ENCODE measurements at regions not wholly inside any gene's neighbourhood (a gene's known extent, or its start where the extent isn't known, plus 50 kb on each side); places are given as distances from the start of the nearest gene placed in this dataset.

DNA sequence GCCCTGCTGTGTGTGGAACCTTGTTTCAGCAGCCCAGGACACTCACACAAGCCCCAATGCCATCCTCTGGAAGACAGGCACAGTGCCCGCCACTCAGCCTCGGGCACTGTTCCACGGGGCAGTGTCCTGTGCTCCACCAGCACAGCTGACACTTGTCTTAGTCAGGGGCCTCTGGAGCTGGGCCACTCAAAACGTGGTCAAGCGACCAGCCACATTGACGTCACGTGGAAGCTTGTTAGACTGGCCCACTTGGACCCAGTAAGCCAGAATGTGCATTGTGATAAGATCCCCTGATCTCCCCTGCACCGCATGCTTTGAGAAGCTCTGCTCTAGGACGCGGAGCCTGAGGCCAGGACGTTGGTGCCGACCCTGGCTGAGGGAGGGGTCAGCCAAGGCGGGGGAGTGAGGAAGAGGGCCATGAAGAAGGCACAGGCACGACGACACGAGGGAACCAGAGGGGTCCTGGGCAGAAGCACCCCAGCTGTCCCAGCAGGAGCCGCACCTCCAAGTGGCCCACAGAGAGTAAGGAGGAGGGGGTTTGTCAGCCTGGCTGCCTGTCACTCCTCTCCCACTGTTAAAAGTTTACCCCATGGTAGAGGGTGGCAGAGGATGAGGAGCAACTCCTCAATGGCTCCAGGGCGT is 64.6 kb downstream of the LINC01488 start:
- no peak for DNase-seq

DNA sequence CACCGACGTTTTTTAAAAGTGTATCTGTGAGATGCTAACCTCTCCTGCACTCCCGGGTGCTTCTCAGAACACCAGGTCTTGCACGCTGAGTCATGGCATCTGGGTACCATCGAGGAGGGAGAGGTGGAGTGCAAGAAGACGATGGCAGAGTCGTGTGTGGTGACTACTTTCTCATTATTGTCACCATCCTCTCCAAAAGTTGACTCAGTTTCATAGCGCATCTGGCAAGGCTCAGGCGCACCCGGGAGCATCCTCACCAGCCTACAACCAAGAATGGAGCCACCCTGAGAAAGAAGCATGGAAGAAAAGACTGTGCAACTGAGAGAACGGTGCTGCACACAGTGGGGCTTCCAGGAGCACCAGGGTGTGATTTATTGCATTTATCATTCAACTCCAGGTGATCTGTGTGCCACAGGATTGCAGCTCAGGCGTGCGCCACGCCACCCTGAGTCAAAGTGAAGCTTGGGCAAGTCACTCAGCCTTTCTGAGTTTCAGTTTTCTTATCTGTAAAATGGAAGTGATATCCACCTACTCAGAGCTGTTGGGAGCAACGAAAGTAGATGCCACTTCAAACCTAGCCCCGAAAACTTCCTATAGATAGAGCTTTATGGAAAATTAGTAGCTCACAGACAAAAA is 65.4 kb downstream of the LINC01488 start:
- peak; percentile 71 for DNase-seq

DNA sequence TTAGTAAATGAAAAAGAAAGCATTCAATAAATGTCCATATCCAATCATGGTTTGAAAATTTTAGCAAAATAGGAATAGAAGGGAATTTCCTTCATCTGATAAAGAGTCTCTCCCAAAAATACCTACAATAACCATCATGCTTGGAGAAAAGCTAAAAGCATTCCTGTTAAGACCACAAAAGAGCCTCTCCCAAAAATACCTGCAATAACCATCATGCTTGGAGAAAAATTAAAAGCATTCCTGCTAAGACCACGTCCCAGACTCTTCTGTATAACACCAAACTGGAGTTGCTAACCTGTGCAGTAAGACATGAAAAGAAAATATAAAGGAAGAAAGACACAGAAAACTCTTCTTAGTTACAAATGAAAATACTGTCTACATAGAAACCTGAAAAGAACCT is 69.4 kb downstream of the LINC01488 start:
- no peak for DNase-seq

DNA sequence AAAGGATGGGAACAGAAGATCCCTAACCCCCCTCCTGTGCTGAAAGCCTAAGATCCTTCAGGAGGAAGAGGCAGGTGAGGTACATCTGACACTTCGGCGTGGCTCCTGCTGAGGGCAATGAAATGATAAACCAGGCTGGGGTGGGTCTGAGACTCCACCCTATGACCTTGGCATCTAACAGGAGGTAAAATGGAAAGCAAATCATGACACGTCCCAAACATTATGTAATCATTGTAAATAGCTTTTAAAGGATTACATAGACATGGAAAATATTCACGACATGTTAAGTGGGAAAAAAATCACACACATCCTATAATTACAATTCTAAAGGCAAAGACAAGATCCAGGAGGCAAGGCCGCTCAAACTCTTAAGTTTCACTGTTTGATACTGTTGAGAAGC is 70.5 kb downstream of the LINC01488 start:
- no peak for DNase-seq

DNA sequence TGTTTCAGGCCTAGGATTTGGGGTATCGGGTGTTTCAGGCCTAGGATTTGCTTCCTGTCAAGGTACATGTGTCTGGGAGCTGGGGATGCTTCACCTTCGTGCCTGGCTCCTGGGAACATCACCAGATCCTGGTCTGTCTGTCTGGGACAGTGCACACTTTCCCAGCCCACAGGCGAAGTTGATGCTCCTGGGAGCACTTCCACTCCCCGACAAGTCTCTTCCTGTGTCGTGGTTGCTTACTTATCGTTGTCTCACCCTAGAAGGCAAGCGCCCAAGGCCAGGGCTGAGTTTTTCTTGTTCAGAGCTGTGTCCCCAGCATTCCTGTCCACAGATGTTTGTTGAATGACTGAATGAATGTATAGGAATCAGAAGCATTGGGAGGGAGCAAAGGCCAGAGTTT is 71.5 kb downstream of the LINC01488 start:
- no peak for DNase-seq

DNA sequence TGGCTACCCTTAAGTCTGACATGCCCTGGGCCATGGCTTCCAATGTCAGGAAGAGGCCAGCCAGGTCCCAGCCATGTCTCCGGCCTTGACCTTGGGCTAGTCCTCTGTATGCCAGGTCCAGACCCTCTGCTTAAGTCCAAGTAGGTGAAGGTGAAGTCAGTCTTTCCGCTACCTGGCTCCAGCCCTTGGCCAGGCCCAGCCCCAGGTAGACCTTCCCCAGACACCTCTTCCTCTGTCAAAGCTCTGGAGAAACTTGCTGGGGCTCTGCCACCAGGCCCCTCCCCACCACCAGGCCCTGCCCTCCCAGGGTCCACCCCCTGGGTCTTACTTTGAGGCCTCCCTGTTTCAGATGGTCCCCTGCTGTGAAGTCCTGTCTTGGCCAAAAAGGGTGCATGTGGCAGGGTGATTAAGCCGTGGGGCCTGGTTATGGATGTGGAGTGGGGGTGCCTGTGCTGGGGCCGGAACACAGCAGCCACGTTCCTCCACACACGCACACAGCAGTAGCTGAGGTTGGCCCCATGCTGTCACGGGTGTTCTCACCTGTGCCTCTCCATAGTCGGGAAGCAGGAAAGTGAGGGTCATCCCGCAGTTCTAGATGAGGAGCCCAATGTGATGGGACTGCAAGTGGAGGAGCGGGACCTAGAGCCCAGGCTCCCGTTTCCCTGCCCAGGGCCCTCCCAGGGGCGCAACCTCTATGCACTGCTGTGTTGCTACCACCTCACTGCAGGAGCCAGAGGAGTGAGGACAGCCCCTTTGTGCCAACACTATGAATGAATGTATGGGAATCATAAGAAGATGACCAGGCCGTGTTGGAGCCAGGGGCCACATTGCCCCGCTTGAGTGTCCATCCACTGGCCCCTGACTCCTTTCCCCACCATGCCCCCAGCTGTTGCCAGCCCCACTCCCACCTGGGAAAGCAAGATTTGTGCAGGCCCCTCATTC is 72.2 kb downstream of the LINC01488 start:
- no peak for DNase-seq

DNA sequence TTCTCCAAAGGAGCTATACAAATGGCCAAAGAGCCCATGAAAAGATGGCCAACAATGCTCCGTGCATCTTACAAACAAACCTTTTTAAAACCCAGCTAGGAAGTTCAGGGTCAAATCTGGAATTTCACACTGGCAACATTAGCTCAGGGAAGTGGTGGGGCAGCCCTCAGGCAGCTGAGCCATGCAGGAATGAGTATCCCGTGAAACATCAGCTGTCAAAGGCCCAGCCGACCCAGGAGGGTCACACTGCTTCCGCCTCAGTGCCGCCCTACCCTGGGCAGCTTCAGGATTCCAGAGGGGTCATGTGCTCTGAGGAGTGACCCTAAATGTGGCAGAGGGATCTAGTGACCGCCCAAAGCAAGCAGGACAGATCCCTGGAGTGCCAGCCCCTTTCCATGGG is 73.4 kb downstream of the LINC01488 start:
- DNase-seq, result no peak

DNA sequence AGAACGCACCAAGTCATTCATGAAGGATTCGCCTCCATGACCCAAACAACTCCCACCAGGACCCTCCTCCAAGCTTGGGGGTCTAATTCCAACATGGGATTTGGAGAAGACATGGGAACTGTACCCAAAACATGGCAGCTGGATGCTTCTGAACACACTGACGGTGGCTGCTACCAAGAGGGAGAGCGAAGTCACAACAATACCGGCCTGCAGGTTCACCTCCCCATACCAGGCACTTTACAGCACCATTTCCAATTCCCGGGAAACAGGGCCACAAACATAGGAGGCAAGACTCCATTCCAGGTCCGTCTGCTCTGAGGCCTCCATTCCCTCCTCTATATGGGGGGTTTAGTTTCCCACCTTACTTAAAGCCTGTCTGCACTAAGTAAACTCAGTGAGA is 75.8 kb downstream of the LINC01488 start:
- DNase-seq, result no peak

DNA sequence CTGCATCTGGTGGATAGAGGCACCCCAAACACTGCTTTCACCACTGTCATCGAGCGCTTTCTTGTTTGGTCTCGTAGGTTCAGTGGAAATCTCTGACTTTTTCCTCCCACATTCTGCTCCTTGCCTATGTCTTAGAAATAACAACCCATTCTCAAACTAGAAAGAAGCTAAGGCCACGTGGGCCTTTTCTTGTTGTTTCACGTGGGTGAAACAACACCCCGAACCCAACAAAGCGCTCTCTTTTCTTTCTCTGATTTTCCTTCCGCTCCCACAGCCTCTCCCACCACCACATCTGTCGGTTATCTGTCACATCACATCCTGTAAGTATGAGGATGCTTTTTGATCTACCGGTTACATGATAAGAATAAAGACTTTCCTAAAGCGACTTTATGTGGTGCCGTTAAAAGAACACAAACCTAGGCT is 77.1 kb downstream of the LINC01488 start:
- peak; percentile 38 for DNase-seq

DNA sequence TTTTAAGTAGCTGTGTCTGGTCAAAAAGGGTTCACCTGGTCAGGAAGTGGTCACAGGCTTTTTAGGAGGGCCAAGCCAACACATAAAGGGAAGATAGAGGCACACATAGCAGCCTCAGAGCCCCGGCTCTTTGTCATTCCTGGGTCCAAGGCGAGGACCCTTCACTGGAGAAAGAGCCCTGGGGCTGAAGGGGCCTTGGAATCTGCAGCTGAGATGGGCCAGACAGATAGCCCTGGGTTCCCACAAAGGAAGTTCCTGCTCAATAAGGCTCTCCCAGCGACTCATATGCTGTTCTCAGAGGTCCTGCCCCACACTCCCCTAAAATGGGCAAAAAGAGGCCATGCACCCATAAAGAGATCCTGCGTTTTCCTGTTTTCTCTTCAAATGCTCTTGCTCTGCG is 77.7 kb downstream of the LINC01488 start:
- DNase-seq, result no peak

DNA sequence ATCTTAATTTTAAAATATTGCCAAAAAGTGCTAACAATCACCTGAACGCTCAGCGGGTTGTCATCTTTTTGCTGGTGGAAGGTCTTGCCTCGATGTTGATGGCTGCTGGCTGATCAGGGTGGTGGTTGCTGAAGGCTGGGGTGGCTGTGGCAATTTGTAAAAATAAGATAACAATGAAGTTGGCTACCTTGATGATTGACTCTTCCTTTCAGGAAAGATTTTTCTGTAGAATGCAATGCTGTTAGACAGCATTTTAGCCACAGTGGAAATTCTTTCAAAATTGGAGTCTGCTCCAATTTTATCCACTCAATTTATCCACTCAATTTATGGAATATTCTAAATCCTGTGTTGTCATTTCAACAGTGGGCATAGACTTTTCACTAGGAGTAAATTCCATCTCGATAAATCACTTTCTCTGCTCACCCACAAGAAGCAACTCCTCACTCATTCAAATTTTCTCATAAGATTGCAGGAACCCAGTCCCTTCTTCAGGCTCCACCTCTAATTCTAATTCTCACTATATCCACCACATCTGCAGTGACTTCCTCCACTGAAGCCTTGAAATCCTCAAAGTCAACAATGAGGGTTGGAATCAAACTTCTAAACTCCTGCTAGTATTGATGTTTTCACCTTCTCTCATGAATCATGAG is 78.8 kb downstream of the LINC01488 start:
- no peak for DNase-seq

DNA sequence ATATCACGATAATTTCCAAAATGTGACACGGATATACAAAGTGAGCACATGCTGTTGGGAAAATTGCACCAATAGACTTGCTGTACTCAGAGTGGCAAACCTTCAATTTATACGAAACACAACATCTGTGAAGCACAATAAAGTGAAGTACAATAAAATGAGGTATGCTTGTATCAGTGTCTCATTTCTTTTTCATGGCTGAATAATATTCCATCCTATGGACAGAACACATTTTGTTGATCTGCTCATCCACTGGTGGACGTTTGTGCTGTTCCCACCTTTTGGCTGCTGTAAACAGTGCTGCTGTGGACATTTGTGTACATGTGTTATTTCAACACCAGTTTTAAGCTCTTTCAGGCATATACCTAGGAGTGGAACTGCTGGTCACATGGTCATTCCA is 78.7 kb upstream of the CCND1 start:
- no peak for DNase-seq

DNA sequence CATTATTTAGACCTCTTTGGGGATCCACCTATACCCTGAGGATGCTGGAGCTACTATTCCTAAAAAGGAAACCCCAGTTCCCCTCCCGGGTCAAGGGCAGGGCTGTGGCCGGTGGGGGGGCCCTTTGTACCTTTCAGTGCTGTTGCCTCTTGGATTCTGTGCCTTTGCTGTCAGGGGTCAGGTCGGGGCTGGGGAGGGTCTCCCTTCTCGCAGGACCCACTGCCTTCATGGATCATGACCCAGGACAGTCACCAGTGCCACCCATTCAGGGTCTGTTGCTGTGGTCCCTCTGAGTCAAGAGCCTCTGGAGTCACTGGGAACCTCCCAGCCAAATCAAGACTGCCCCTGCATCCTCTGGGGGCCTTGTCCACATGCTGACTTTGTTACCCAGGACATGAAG is 78.1 kb upstream of the CCND1 start:
- DNase-seq, result no peak

DNA sequence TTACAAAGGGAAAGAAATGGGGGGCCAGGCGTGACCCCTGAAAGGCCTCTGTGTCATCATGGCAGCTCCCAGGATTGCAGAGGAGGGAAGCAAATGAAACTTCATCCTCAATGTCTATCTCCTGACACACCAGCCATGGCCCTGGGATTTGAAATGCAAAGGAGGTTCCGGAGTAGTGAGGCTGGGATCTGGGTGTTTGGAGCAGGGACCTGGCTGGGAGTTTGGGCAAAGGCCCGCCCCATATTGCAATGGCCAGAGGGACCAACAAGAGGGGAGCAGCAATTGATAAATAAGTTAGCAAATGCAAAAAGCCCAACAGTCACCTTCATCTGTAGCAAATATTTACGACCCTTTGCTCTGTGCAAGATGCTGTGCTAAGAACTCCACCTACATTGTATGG is 77.7 kb upstream of the CCND1 start:
- DNase-seq, result no peak

DNA sequence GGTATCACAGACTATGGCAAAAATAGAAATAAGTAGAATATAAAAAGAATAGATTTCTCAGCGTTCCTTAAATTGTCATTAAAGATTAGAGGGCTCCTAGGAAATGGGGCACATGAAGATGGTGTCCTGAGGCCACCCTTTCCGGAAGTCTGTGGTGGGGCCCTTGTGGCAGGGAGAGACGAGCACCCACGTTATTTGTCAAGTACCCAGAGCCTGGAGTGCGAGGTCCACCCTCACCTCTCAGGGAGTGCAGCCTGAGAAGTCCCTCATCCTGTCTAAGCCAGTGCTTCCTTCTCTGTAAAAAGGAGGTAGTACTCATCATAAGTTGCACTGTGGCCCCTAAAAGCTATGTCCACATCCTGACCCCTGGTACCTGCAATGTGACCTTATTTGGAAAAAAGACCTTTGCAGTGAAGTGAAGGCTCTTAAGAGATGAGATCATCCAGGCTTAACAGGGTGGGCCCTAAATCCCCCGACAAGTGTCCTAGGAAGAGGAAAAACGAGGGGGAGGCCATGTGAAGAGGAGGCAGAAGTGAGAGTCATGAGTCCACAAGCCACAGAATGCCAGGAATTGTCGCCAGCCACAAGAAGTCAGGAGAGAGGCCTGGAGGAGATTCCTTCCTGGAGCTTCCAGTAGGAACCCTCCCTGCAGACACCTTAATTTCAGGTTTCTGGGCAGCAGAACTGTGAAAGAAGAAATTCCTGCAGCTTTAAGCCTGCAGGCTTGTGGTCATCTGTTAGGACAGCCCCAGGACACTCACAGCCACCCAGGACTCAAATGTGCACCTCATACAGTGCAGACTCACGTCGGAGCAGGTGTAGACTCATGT is 76.8 kb upstream of the CCND1 start:
- DNase-seq, result no peak

DNA sequence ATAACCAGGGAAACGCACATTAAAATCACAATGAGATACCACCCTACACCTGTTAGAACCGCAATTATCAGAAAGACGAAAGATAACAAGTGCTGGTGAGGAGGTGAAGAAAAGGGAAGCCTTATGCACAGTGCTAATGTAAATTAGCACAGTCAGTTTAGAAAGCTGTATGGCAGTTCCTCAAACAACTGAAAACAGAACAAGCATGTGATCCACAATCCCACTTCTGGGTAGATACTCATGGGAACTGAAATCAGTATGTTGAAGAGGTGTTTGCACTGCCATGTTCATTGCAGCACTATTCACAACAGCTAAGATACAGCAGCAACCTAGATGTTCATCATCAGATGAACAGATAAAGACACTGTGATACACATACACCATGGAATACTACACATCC is 75.0 kb upstream of the CCND1 start:
- DNase-seq, result no peak

DNA sequence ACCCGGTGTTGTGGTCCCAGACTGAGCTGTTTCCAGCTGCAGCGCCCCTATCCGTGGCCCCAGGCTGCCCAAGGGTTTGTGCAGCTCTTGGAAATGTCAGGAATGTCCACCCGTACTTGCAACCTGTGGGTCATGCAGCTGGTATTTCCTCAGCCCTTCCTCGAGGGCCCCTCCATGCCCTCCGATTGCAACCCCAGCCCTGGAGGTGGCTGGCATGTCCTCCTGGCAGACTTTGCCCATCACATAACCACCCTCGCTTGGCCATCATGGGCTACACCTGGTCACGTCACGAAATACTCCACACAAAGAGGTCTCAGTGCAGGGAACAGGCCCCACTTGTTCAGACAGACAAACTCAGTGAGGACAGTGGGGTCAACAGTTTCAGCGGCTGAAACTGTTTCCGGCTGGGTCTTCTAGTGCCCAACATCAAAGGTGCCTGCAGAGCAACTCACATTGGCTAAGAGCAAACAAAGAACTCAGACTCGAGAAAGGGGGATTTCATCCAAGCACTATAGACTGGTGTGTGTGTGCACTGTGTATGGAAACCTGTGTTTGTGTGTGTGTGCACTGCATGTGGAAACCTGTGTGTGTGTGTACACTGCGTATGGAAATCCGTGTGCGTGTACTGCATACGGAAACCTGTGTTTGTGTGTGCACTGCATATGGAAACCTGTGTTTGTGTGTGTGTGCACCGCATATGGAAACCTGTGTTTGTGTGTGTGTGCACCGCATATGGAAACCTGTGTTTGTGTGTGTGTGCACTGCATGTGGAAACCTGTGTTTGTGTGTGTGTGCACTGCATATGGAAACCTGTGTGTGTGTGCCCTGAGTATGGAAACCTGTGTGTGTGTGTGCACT is 72.8 kb upstream of the CCND1 start:
- DNase-seq, result no peak

DNA sequence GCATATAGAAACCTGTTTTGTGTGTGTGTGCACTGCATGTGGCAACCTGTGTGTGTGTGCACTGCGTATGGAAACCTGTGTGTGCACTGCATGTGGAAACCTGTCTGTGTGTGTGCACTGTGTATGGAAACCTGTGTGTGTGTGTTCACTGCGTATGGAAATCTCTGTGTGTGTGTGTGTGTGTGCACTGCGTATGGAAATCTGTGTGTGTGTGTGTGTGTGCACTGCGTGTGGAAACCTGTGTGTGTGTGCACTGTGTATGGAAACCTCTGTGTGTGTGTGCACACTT is 72.2 kb upstream of the CCND1 start:
- no peak for DNase-seq

DNA sequence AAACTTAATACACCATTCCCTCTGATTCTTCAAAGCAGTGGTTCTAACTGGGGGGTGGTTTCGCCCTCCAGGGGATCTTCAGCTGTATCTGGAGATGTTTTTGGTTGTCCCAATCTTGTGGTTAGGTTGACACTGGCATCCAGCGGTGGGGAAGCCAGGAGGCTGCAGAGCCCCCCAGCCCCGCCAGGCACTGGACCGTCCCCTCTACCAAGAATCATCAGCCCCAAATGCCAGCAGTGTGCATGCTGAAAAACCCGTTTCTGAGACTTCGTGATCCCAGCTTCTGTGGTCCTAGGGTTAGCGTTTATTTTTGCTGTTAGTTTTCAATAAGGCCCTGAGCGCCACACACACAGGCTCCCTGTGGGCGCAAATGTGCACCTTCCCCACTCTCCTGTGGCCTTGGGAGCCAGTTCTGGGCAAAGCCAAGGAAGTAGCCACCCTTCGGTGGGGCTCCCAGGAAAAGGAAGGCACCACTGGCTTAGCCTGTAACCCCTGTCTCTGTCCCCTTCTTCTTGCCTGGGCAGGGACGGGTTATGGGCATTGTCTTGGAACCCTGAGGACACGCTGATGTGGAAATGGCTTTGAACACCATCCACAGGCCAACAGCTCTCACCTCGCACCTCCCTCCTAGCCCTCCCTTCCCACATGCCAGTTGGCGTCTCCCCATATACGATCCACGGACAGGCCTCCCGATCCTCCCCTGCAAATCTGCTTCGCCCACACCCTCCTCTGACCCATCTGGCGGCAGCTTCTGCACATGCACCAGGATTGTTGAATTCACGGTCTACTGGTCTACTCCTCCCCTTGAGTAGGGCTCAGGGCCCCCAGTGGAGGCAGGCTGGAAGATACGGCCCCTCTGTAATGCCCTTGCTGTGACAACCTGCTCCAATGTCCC is 71.4 kb upstream of the CCND1 start:
- no peak for DNase-seq

DNA sequence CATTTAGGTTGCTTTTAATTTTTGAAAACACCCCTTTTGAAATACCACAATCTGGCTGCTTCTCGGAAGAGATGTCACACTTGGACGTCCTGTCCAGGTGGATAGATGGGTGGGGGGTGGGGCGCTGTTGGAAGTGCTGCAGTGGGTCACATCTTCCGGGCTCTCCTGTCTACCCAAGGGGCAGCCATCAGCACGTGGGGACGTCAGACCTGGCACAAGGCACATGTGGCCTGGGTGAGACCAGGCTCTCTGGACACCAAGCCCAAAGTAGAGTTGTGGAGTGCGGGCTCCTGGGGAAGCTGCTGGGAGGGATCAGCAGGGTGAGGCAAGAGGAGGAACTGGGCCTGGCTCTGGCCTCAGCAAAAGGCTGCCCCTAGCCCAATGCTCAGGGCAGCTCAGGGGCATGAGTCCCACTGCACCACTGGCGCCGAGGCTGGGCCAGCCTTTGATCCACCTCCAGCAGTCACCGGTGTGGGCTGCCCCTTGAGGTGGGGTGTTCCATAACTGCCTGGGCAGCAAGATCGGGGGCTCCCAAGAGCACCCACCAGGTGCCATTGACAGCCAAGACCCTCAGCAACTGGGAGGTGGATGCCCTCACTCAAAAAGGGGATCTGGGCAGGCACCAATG is 68.6 kb upstream of the CCND1 start:
- DNase-seq, result no peak

Measured in stimulated activated CD4-positive, alpha-beta T cell treated with anti-CD3 and anti-CD28 coated beads, Interleukin-4, amount 100 ng/mL, for 24 hours (primary cell).